AG04449 (cell line): ENCODE measurements at regions not wholly inside any gene's neighbourhood (a gene's known extent, or its start where the extent isn't known, plus 50 kb on each side); places are given as distances from the start of the nearest gene placed in this dataset.

Experiments
- CTCF ChIA-PET: fragments of 350-600 bp; formaldehyde crosslinking; extraction: SDS; loops from one replicate; lab custom pipeline; 2021; ENCODE audit warnings: antibody characterized with exemption; lab: Yijun Ruan, JAX
- POLR2A ChIA-PET: fragments of 400-600, 350-600 bp; formaldehyde crosslinking; extraction: SDS; loops from one replicate; lab custom pipeline; 2020; ENCODE audit warnings: antibody characterized with exemption, inconsistent platforms; lab: Yijun Ruan, JAX
- DNase-seq: peaks from one replicate; pipeline ENCODE4 v3.0.0-alpha.2; 2010; ENCODE audit warnings: low read depth, low spot score
- H3K4me3 ChIP-seq: 2 replicates; pipeline ENCODE4 v1.5.1; 2011; ENCODE audit warnings: low read depth, mild to moderate bottlenecking, control low read depth, low read length
- TF ChIP-seq, protein P1 (sequence below): IDR thresholded peaks from one replicate; pipeline ENCODE4 v1.5.1; 2011; ENCODE audit warnings: mild to moderate bottlenecking, moderate library complexity, low read length, control low read depth, inconsistent platforms; ENCODE audit not compliant: insufficient read depth; ENCODE audit errors: missing control alignments

DNA sequence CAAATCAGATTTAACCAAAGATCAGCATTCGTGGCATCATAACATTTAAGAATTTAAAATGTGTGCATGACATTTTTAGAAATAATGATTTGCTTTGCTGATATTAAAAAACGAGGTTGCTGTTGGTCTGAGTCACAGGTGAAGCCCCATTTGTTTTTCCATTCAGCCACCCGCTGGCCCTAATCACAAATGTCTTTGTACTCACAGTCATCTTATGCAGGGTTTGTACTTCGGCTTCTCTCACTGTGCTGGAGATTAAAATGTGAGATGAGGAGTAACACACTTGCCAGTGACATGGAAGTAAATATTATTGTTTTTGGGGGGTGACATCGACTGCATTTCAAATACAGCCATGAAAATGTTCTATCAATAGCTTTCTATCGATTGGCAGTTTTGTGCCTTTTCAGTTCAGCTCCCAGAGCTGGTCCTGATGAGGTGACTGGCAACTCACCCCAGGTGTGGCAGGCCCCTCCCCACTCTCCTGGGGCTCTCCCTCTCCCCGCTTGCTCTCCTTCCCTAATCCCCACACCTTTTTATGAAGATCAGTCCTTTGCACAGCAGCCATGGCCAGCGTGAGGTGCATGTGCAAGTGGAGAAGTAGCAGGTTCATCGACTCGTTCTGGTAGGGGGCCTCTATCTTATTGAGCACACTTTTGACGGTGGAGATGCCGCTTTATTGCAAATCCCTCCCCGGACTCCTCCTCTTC lies 58.8 kb upstream of the FUCA2 start:
- ChIA-PET POLR2A (no interaction called here), CTCF (interaction anchor here (2.3 kb wide), 1 partner anchor 443 kb away, joined by 17 read pairs; no protein-coding TSS in a partner anchor)
- no peak overlapping the region for H3K4me3 ChIP-seq
- no peak for DNase-seq
- TF ChIP-seq, protein P1, sequence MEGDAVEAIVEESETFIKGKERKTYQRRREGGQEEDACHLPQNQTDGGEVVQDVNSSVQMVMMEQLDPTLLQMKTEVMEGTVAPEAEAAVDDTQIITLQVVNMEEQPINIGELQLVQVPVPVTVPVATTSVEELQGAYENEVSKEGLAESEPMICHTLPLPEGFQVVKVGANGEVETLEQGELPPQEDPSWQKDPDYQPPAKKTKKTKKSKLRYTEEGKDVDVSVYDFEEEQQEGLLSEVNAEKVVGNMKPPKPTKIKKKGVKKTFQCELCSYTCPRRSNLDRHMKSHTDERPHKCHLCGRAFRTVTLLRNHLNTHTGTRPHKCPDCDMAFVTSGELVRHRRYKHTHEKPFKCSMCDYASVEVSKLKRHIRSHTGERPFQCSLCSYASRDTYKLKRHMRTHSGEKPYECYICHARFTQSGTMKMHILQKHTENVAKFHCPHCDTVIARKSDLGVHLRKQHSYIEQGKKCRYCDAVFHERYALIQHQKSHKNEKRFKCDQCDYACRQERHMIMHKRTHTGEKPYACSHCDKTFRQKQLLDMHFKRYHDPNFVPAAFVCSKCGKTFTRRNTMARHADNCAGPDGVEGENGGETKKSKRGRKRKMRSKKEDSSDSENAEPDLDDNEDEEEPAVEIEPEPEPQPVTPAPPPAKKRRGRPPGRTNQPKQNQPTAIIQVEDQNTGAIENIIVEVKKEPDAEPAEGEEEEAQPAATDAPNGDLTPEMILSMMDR = no peak

DNA sequence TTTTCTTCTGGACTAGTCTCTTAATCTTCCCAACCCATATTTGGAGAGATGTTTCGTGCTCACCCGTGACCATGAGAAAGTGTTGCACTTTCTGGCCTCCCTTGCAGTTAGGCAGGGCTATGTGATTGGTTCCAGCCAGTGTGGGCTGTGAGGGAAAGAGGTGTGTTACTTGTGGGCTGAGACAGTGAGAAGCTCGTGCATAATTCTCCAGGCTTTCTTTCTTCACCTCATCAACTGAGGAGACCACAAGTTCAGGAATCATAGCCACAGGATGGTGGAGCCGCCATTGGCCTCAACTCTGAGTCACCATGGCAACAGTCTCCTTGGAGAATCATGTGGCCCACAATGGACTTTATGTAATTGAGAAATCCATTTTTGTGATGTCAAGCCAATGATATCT lies 57.5 kb upstream of the FUCA2 start:
- TF ChIP-seq, protein P1 = no peak
- POLR2A ChIA-PET = interaction anchor here (0.6 kb wide), 1 partner anchor 241 kb away, joined by 3 read pairs; no protein-coding TSS in a partner anchor
- no peak overlapping the region for H3K4me3 ChIP-seq
- CTCF ChIA-PET = interaction anchor here (1.1 to 1.8 kb wide), 2 partner anchors 55 to 444 kb away, joined by 4 to 9 read pairs; no protein-coding TSS in a partner anchor
- no peak for DNase-seq

DNA sequence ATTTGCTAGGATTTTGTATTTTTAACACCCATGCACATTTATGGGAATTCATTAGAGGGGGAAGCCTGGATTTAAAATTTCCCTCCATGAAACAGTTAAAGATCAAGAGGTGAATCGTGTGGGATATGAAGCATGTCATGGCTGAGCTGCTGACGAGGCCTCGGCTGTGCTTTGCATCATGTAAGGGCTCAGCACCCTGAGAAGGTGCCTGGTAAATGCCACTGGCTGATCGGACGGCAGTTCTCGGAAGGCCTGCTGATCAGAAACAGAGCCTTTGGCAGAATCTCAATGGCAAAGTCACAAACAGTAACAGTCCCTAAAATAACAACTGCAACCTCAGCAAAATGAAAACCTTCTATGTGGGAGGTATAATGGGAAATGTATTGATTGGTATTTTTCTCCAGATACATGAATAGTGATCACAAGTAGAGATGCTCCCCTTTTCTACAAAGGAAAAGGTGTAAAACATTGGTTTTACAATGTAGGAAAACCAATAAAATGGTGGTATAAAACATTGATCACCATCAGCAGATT lies 53.0 kb upstream of the FUCA2 start:
- no peak overlapping the region for H3K4me3 ChIP-seq
- TF ChIP-seq, protein P1 = no peak
- no peak for DNase-seq
- CTCF ChIA-PET = interaction anchor here (0.8 to 1.6 kb wide), 3 partner anchors 9 to 448 kb away, joined by 4 to 6 read pairs (median 5); no protein-coding TSS in a partner anchor
- POLR2A ChIA-PET = no interaction called here

DNA sequence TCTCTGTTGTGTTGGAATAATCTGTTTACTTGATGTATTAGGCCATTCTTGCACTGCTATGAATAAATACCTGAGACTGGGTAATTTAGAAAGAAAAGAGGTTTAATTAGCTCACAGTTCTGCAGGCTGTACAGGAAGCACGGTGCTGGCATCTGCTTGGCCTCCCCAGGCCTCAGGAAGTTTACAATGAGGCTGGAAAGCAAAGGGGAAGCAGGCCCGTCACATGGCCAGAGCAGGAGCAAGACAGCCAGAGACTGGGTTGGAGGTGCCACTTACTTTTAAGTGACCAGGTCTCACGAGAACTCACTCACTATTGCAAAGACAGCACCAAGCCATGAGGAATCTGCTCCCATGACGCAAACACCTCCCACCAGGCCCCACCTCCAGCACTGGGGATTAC lies 50.6 kb upstream of the FUCA2 start:
- no peak for DNase-seq
- no peak overlapping the region for H3K4me3 ChIP-seq
- TF ChIP-seq, protein P1 = no peak
- POLR2A ChIA-PET = no interaction called here
- CTCF ChIA-PET = interaction anchor here (2.8 kb wide), 1 partner anchor 14 kb away, joined by 17 read pairs; no protein-coding TSS in a partner anchor
